GM12892 (cell line): ENCODE measurements at regions not wholly inside any gene's neighbourhood (a gene's known extent, or its start where the extent isn't known, plus 50 kb on each side); places are given as distances from the start of the nearest gene placed in this dataset.

Experiments used
- POLR2A ChIP-seq: IDR thresholded peaks from 2 replicates; pipeline ENCODE4 v1.6.1; 2011; ENCODE audit warnings: low read depth, low read length, control low read depth
- POLR2AphosphoS5 ChIP-seq: IDR thresholded peaks from 2 replicates; pipeline ENCODE4 v1.6.1; 2011; ENCODE audit warnings: low read depth, low read length, control low read depth

DNA sequence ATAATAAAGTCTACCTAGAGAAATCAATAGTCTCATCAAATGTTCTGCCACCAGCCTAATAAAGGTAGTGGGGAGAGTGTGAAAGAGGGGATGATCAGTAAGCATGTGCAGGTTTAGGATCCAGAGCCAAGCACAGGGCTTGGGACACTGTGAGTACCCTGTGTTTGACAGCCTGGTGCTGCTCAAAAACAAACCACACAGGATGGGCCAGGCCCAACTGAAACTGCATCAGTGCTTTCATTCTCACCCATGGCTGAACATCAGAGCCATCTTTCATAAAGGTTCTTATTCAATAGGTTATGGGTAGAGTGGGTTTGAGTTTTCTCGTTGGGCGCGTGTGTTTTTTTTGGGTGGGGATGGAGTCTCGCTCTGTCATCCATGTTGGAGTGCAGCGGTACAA is 87.3 kb upstream of the NHSL1 start:
- TF ChIP-seq POLR2AphosphoS5, result no peak
- no peak for TF ChIP-seq POLR2A
